GM12891 (cell line): ENCODE measurements at regions not wholly inside any gene's neighbourhood (a gene's known extent, or its start where the extent isn't known, plus 50 kb on each side); places are given as distances from the start of the nearest gene placed in this dataset.

Source experiments
- POLR2A ChIP-seq: IDR thresholded peaks from 2 replicates; pipeline ENCODE4 v1.6.1; 2011; ENCODE audit warnings: low read depth, low read length, control low read depth
- POLR2AphosphoS5 ChIP-seq: IDR thresholded peaks from 2 replicates; pipeline ENCODE4 v1.6.1; 2011; ENCODE audit warnings: low read depth, low read length, control low read depth
- SPI1 ChIP-seq: IDR thresholded peaks from 2 replicates; pipeline ENCODE4 v1.6.1; 2011; ENCODE audit warnings: low read depth, low read length, control low read depth
- TAF1 ChIP-seq: IDR thresholded peaks from 2 replicates; pipeline ENCODE4 v1.6.1; 2011; ENCODE audit warnings: low read depth, low read length, control low read depth

GRCh38 chr6:144697801-144698200 is 412.7 kb downstream of the UTRN start:
- TF ChIP-seq POLR2A (no peak), TAF1 (no peak), SPI1 (no peak), POLR2AphosphoS5 (no peak)
